Sigmoid colon (tissue), 6 donors: ENCODE measurements at regions not wholly inside any gene's neighbourhood (a gene's known extent, or its start where the extent isn't known, plus 50 kb on each side); places are given as distances from the start of the nearest gene placed in this dataset.

Source experiments
- DNase-seq: peaks from one replicate; pipeline ENCODE4 v3.0.0-alpha.2; 2019
- H3K27ac ChIP-seq, 4 donors: fragments of 200-600 bp; sonication (generic); one replicate each; pipeline ENCODE4 v1.5.1; 2016 to 2019; ENCODE audit warnings: mild to moderate bottlenecking in 1 of 4
- H3K27me3 ChIP-seq, 3 donors: fragments of 200-600 bp; sonication (generic); one replicate each; pipeline ENCODE4 v1.5.1; 2019; ENCODE audit warnings: mild to moderate bottlenecking in 1 of 3
- H3K36me3 ChIP-seq, 4 donors: fragments of 200-600 bp; sonication (generic); one replicate each; pipeline ENCODE4 v1.5.1; 2016 to 2019
- H3K4me1 ChIP-seq, 4 donors: fragments of 200-600 bp; sonication (generic); one replicate each; pipeline ENCODE4 v1.5.1; 2017 to 2019
- H3K4me3 ChIP-seq, 4 donors: fragments of 200-600 bp; sonication (generic); one replicate each; pipeline ENCODE4 v1.5.1; 2017 to 2019; ENCODE audit warnings: mild to moderate bottlenecking in 2 of 4, moderate library complexity in 1 of 4
- H3K9me3 ChIP-seq, 4 donors: fragments of 200-600 bp in 3 of 4; sonication (generic) in 3 of 4; one replicate each; pipeline versions ENCODE4 v1.5.1 to v1.6.1; 2013 to 2019
- EP300 ChIP-seq, 4 donors: sonication (generic); formaldehyde crosslinking; IDR thresholded peaks; one replicate each; pipeline ENCODE4 v1.6.1; 2017; ENCODE audit warnings: antibody characterized with exemption in 4 of 4
- POLR2A ChIP-seq, 2 donors: fragments of 450-650 bp; IDR thresholded peaks; one replicate each; pipeline ENCODE4 v1.6.1; 2016; ENCODE audit warnings: antibody characterized with exemption in 2 of 2, mild to moderate bottlenecking in 2 of 2, moderate library complexity in 2 of 2
- POLR2AphosphoS5 ChIP-seq, 4 donors: sonication (generic); formaldehyde crosslinking; IDR thresholded peaks; one replicate each; pipeline ENCODE4 v1.6.1; 2017; ENCODE audit warnings: antibody characterized with exemption in 4 of 4
- WGBS, 2 donors: extraction: QIAGEN DNeasy Blood & Tissue Kit; methylation state at CpG; one replicate each; pipeline ENCODE4 v1.1.7; 2013; 5-methylcytosine and 5-hydroxymethylcytosine counted together
- intact Hi-C: fragments of 100-400 bp; cut with DNase I; formaldehyde crosslinking; loops from one replicate; pipeline ENCODE4 v1.15.1; 2023
- TF ChIP-seq, protein P1 (sequence below), 4 experiments: fragments of 450-650 bp in 3 of 4; fragments of 200-600 bp in 1 of 4; IDR thresholded peaks; one replicate each; pipeline ENCODE4 v1.5.1; 2016 to 2019; ENCODE audit warnings: antibody characterized with exemption in 4 of 4, mild to moderate bottlenecking in 3 of 4, moderate library complexity in 2 of 4
- donor health status: healthy with polysubstance abuse.
- donor health status: healthy.

- TF ChIP-seq POLR2A (IDR thresholded peaks at IDR 0.05) (no peak), POLR2AphosphoS5 (IDR thresholded peaks at IDR 0.05) (no peak)
- TF ChIP-seq, protein P1, sequence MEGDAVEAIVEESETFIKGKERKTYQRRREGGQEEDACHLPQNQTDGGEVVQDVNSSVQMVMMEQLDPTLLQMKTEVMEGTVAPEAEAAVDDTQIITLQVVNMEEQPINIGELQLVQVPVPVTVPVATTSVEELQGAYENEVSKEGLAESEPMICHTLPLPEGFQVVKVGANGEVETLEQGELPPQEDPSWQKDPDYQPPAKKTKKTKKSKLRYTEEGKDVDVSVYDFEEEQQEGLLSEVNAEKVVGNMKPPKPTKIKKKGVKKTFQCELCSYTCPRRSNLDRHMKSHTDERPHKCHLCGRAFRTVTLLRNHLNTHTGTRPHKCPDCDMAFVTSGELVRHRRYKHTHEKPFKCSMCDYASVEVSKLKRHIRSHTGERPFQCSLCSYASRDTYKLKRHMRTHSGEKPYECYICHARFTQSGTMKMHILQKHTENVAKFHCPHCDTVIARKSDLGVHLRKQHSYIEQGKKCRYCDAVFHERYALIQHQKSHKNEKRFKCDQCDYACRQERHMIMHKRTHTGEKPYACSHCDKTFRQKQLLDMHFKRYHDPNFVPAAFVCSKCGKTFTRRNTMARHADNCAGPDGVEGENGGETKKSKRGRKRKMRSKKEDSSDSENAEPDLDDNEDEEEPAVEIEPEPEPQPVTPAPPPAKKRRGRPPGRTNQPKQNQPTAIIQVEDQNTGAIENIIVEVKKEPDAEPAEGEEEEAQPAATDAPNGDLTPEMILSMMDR (IDR thresholded peaks at IDR 0.05): no peak
- no peaks in the 10 kb centered on the region for H3K4me1 ChIP-seq
- DNase-seq: no peak
- H3K36me3 ChIP-seq: no peaks in the 10 kb centered on the region
- H3K27ac ChIP-seq: no peak overlapping the region
- 69 to 87% methylated on average over 3 of the region's 3 CpGs for WGBS, 2 donors
- intact Hi-C loops: no loop called here
- H3K27me3 ChIP-seq: no peaks in the 10 kb centered on the region
- H3K4me3 ChIP-seq: no peak overlapping the region
- H3K9me3 ChIP-seq: no peaks in the 10 kb centered on the region
Measured at GRCh38 chr11:37623778-37624177, 1025.7 kb upstream of the RAG2 start.

DNA sequence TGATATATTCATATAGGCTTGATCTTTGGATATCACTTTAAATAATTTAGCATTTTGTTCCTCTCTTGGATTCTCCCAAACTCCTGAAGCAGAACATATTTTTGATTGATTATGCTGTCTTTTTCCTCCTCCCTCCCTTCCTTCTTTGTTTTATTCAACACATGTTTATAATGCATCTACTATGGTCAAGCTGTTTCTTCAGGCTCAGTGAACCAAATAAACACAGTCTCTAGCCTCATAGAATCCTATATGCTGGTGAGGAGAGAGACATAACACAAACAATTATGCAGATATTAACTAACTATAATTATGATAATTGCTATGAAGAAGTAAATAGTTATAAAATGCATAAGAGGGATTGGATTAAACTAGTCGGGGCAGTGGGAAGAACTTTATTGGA is 1023.6 kb upstream of the RAG2 start:
- TF ChIP-seq POLR2A (IDR thresholded peaks at IDR 0.05) (no peak), EP300 (IDR thresholded peaks at IDR 0.05) (no peak)
- TF ChIP-seq, protein P1 (IDR thresholded peaks at IDR 0.05): no peak
- Histone ChIP-seq H3K4me1 (no peaks in the 10 kb centered on the region), H3K9me3 (no peaks in the 10 kb centered on the region), H3K4me3 (no peak overlapping the region), H3K36me3 (no peaks in the 10 kb centered on the region), H3K27me3 (no peaks in the 10 kb centered on the region), H3K27ac (no peak overlapping the region)
- intact Hi-C loops: no loop called here
- 67 to 73% methylated on average over 1 of the region's 1 CpG for WGBS, 2 donors
- DNase-seq: no peak

GRCh38 chr11:37616291-37616690 is 1018.3 kb upstream of the RAG2 start:
- H3K36me3 ChIP-seq: no peaks in the 10 kb centered on the region
- no peaks in the 10 kb centered on the region for H3K9me3 ChIP-seq
- H3K4me3 ChIP-seq: no peak overlapping the region
- intact Hi-C loops: no loop called here
- H3K27me3 ChIP-seq: no peaks in the 10 kb centered on the region
- no peak for DNase-seq
- no peak for TF ChIP-seq EP300 (IDR thresholded peaks at IDR 0.05)
- TF ChIP-seq POLR2AphosphoS5 (IDR thresholded peaks at IDR 0.05): no peak
- TF ChIP-seq POLR2A (IDR thresholded peaks at IDR 0.05): no peak
- TF ChIP-seq, protein P1 (IDR thresholded peaks at IDR 0.05): no peak
- H3K4me1 ChIP-seq: no peaks in the 10 kb centered on the region
- H3K27ac ChIP-seq: no peak overlapping the region
- 95% methylated on average over 1 of the region's 1 CpG for WGBS, 2 donors

- Histone ChIP-seq H3K36me3 (no peaks in the 10 kb centered on the region), H3K27ac (no peak overlapping the region), H3K4me3 (no peak overlapping the region), H3K9me3 (no peaks in the 10 kb centered on the region), H3K4me1 (no peaks in the 10 kb centered on the region), H3K27me3 (no peaks in the 10 kb centered on the region)
- TF ChIP-seq, protein P1 (IDR thresholded peaks at IDR 0.05): no peak
- TF ChIP-seq POLR2AphosphoS5 (IDR thresholded peaks at IDR 0.05): no peak
- no peak for TF ChIP-seq EP300 (IDR thresholded peaks at IDR 0.05)
- TF ChIP-seq POLR2A (IDR thresholded peaks at IDR 0.05): no peak
- intact Hi-C loops: no loop called here
- no peak for DNase-seq
- WGBS, 2 donors: 29 to 45% methylated on average over 1 of the region's 1 CpG
Measured at GRCh38 chr11:37613031-37613430, 1015.0 kb upstream of the RAG2 start.

- TF ChIP-seq, protein P1 (IDR thresholded peaks at IDR 0.05): no peak
- TF ChIP-seq EP300 (IDR thresholded peaks at IDR 0.05): no peak
- WGBS, 2 donors: 74 to 80% methylated on average over 4 of the region's 4 CpGs
- H3K4me1 ChIP-seq: no peaks in the 10 kb centered on the region
- DNase-seq: no peak
- intact Hi-C loops: no loop called here
- no peak overlapping the region for H3K4me3 ChIP-seq
- H3K36me3 ChIP-seq: no peaks in the 10 kb centered on the region
- H3K27me3 ChIP-seq: no peaks in the 10 kb centered on the region
- no peaks in the 10 kb centered on the region for H3K9me3 ChIP-seq
- no peak overlapping the region for H3K27ac ChIP-seq
Measured at GRCh38 chr11:37612146-37612545, 1014.1 kb upstream of the RAG2 start.
